ENCODE measurements at regions not wholly inside any gene's neighbourhood (a gene's known extent, or its start where the extent isn't known, plus 50 kb on each side); places are given as distances from the start of the nearest gene placed in this dataset.

DNA sequence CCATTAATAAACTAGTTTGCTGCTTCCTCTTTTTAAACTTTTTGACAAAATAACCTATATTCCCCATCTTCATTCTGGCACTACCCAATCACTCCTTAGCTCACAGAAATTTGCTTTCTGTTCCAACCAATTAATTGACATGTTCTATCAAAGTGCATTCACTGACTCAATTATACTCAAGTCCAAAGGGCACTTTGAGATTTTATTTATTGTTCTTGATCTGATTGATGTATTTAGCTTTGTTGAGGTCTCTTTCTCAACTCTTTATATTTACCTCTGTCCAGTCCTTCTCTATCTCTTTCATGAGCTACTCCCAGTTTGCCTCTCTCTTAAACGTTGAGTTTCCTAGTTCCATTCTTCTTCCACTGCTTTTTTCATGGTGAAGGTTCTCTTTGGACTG is 104.4 kb upstream of the TENT5A start:
- Histone ChIP-seq H3K4ac (ENCODE audit: low read depth, low read length) (no peak overlapping the region), H3T11ph (ENCODE audit: low read length) (no peak overlapping the region), H3K56ac (ENCODE audit: insufficient read length, low read depth, low read length) (no peak overlapping the region), H3K27ac (ENCODE audit: insufficient read length, low read depth, low read length) (no peak overlapping the region), H3K4me1 (ENCODE audit: insufficient read depth, low read length) (no peaks in the 10 kb centered on the region), H2BK20ac (ENCODE audit: low read depth, low read length, poor library complexity, severe bottlenecking) (no peak overlapping the region), H3K14ac (ENCODE audit: insufficient read depth, low read length) (no peak overlapping the region), H3K23me2 (ENCODE audit: insufficient read length, low read depth, low read length, poor library complexity, severe bottlenecking) (no peaks in the 10 kb centered on the region), H3K4me2 (ENCODE audit: insufficient read depth, insufficient read length, low read length) (no peak overlapping the region), H3K79me1 (ENCODE audit: insufficient read depth, low read depth, low read length, poor library complexity, severe bottlenecking) (no peaks in the 10 kb centered on the region), H3K23ac (ENCODE audit: insufficient read length, low read depth, low read length) (no peak overlapping the region), H4K8ac (replicated peaks; ENCODE audit: insufficient read length, low read depth, low read length) (no peak overlapping the region), H3K9me3 (ENCODE audit: control insufficient read depth, low read depth, low read length) (no peaks in the 10 kb centered on the region), H4K5ac (ENCODE audit: insufficient read length, low read depth, low read length) (no peak overlapping the region), H4K91ac (ENCODE audit: insufficient read length, low read depth, low read length) (no peak overlapping the region), H3K27me3 (ENCODE audit: insufficient read depth, low read length) (no peaks in the 10 kb centered on the region), H2AK5ac (ENCODE audit: insufficient read length, low read length) (no peak overlapping the region), H3K79me2 (ENCODE audit: insufficient read depth, low read length) (no peaks in the 10 kb centered on the region), H3K9ac (ENCODE audit: extremely low read depth, insufficient read length, low read length) (no peak overlapping the region), H3K18ac (ENCODE audit: insufficient read length, low read depth, low read length) (no peak overlapping the region), H2BK15ac (ENCODE audit: low read depth, low read length) (no peak overlapping the region), H2BK5ac (ENCODE audit: insufficient read length, low read length) (no peak overlapping the region), H4K20me1 (ENCODE audit: control insufficient read depth, insufficient read depth, insufficient read length) (no peaks in the 10 kb centered on the region), H2AFZ (ENCODE audit: low read length) (no peak overlapping the region), H2BK12ac (ENCODE audit: insufficient read length, low read depth, low read length) (no peak overlapping the region), H2BK120ac (ENCODE audit: low read depth, low read length, poor library complexity, severe bottlenecking) (no peak overlapping the region)
- TF ChIP-seq, protein P1, sequence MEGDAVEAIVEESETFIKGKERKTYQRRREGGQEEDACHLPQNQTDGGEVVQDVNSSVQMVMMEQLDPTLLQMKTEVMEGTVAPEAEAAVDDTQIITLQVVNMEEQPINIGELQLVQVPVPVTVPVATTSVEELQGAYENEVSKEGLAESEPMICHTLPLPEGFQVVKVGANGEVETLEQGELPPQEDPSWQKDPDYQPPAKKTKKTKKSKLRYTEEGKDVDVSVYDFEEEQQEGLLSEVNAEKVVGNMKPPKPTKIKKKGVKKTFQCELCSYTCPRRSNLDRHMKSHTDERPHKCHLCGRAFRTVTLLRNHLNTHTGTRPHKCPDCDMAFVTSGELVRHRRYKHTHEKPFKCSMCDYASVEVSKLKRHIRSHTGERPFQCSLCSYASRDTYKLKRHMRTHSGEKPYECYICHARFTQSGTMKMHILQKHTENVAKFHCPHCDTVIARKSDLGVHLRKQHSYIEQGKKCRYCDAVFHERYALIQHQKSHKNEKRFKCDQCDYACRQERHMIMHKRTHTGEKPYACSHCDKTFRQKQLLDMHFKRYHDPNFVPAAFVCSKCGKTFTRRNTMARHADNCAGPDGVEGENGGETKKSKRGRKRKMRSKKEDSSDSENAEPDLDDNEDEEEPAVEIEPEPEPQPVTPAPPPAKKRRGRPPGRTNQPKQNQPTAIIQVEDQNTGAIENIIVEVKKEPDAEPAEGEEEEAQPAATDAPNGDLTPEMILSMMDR (conservative IDR thresholded peaks at IDR 0.05) = no peak
- Mint-ChIP-seq H3K27ac (no peak overlapping the region), H3K4me3 (no peak overlapping the region), H3K27me3 (ENCODE audit: low read depth) (no peaks in the 10 kb centered on the region; the same call in 1 of the 2 replicates), H3K4me1 (no peaks in the 10 kb centered on the region), H3K36me3 (ENCODE audit: insufficient read depth in 1 of 3, low read depth in 3 of 3) (no peaks in the 10 kb centered on the region), H3K9me3 (no peaks in the 10 kb centered on the region)
- DNase-seq = no peak
- no CpG with 5 or more reads among the region's 1 CpG for WGBS (ENCODE audit: extremely low coverage, insufficient read length, low lambda C conversion rate)

All from H9 (cell line).